Loucy (cell line): ENCODE measurements at regions not wholly inside any gene's neighbourhood (a gene's known extent, or its start where the extent isn't known, plus 50 kb on each side); places are given as distances from the start of the nearest gene placed in this dataset.

Experiments used
- H2AFZ ChIP-seq: fragments of 200-600 bp; sonication (generic); 2 replicates; pipeline ENCODE4 v1.6.0; 2016; ENCODE audit warnings: antibody characterized with exemption, mild to moderate bottlenecking, low read length, moderate library complexity
- H3F3A ChIP-seq: fragments of 200-600 bp; 2 replicates; pipeline ENCODE4 v1.6.0; 2016; ENCODE audit warnings: antibody characterized with exemption, low read depth, mild to moderate bottlenecking
- H3K27me3 ChIP-seq: fragments of 200-600 bp; sonication (generic); 2 replicates; pipeline ENCODE4 v1.6.1; 2014; ENCODE audit warnings: low read length, mild to moderate bottlenecking; ENCODE audit not compliant: insufficient read depth, poor library complexity, severe bottlenecking
- H3K36me3 ChIP-seq: fragments of 200-600 bp; sonication (generic); 2 replicates; pipeline ENCODE4 v1.6.1; 2016; ENCODE audit warnings: low read length; ENCODE audit not compliant: insufficient read depth
- H3K4me1 ChIP-seq: fragments of 200-600 bp; sonication (generic); 2 replicates; pipeline ENCODE4 v1.5.1; 2014; ENCODE audit warnings: low read length, mild to moderate bottlenecking; ENCODE audit not compliant: insufficient read depth, poor library complexity, severe bottlenecking
- H3K4me2 ChIP-seq: fragments of 200-600 bp; sonication (generic); 2 replicates; pipeline ENCODE4 v1.6.0; 2014; ENCODE audit warnings: antibody characterized with exemption, low read length, low read depth, mild to moderate bottlenecking; ENCODE audit not compliant: poor library complexity, severe bottlenecking
- H3K4me3 ChIP-seq: fragments of 200-600 bp; sonication (generic); 2 replicates; pipeline ENCODE4 v1.5.1; 2014; ENCODE audit warnings: low read length, mild to moderate bottlenecking, mixed read lengths; ENCODE audit not compliant: poor library complexity, severe bottlenecking
- H3K79me2 ChIP-seq: fragments of 200-600 bp; sonication (generic); 2 replicates; pipeline ENCODE4 v1.6.1; 2014; ENCODE audit warnings: low read length; ENCODE audit not compliant: insufficient read depth
- H3K9ac ChIP-seq: fragments of 200-600 bp; sonication (generic); 2 replicates; pipeline ENCODE4 v1.6.0; 2014; ENCODE audit warnings: mild to moderate bottlenecking, low read depth, low read length, moderate library complexity; ENCODE audit not compliant: poor library complexity, severe bottlenecking
- H3K9me2 ChIP-seq: fragments of 200-600 bp; sonication (generic); replicated peaks from 2 replicates; pipeline ENCODE4 v1.6.1; 2016; ENCODE audit warnings: low read depth, low read length, mixed read lengths
- H3K9me3 ChIP-seq: fragments of 200-600 bp; sonication (generic); 2 replicates; pipeline ENCODE4 v1.6.1; 2014; ENCODE audit warnings: mild to moderate bottlenecking, antibody characterized with exemption, low read length, low read depth; ENCODE audit not compliant: insufficient read depth
- H4K20me1 ChIP-seq: fragments of 200-600 bp; sonication (generic); 2 replicates; pipeline ENCODE4 v1.6.0; 2014; ENCODE audit warnings: antibody characterized with exemption, low read length, mild to moderate bottlenecking; ENCODE audit not compliant: insufficient read depth, poor library complexity, severe bottlenecking
- EZH2phosphoT487 ChIP-seq: fragments of 200-600 bp; IDR thresholded peaks from 2 replicates; pipeline ENCODE4 v1.6.1; 2018; ENCODE audit warnings: antibody characterized with exemption, mild to moderate bottlenecking, moderate library complexity, borderline replicate concordance
- TF ChIP-seq, protein P1 (sequence below): fragments of 200-600 bp; sonication (generic); conservative IDR thresholded peaks from 2 replicates; pipeline ENCODE4 v1.5.1; 2014; ENCODE audit warnings: mild to moderate bottlenecking, antibody characterized with exemption, low read length

DNA sequence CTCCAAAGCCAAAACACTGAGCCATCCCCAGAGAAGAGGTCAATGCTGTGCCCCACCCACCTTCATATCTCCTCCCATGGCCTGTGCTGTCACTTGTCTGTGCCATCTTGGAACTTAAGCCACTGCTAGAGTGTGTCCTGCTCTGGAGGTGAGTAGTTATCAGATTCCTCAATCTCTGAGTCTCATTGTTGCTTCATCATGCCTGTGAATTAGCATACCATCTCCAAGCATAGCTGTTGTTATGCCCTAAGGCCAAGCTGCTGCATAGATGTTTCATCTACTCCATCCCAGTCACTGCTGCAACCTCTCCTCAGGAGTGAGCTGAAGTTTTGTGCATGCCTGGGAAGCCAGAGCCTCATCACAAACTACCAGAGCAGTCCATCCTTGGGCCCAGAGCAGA lies 349.0 kb downstream of the ZWINT start:
- no peak overlapping the region for H3K4me3 ChIP-seq
- TF ChIP-seq, protein P1, sequence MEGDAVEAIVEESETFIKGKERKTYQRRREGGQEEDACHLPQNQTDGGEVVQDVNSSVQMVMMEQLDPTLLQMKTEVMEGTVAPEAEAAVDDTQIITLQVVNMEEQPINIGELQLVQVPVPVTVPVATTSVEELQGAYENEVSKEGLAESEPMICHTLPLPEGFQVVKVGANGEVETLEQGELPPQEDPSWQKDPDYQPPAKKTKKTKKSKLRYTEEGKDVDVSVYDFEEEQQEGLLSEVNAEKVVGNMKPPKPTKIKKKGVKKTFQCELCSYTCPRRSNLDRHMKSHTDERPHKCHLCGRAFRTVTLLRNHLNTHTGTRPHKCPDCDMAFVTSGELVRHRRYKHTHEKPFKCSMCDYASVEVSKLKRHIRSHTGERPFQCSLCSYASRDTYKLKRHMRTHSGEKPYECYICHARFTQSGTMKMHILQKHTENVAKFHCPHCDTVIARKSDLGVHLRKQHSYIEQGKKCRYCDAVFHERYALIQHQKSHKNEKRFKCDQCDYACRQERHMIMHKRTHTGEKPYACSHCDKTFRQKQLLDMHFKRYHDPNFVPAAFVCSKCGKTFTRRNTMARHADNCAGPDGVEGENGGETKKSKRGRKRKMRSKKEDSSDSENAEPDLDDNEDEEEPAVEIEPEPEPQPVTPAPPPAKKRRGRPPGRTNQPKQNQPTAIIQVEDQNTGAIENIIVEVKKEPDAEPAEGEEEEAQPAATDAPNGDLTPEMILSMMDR = no peak
- no peak for TF ChIP-seq EZH2phosphoT487
- no peaks in the 10 kb centered on the region for H3K4me1 ChIP-seq
- H3K4me2 ChIP-seq = no peak overlapping the region
- H3K79me2 ChIP-seq = no peaks in the 10 kb centered on the region
- no peaks in the 10 kb centered on the region for H3K36me3 ChIP-seq
- H3K9me2 ChIP-seq = no peaks in the 10 kb centered on the region
- H3F3A ChIP-seq = no peaks in the 10 kb centered on the region
- no peaks in the 10 kb centered on the region for H3K27me3 ChIP-seq
- H2AFZ ChIP-seq = no peak overlapping the region
- no peaks in the 10 kb centered on the region for H3K9me3 ChIP-seq
- no peak overlapping the region for H3K9ac ChIP-seq
- no peaks in the 10 kb centered on the region for H4K20me1 ChIP-seq

- no peaks in the 10 kb centered on the region for H3K9me3 ChIP-seq
- peaks cover 3% of the 10 kb centered on the region for H4K20me1 ChIP-seq
- no peaks in the 10 kb centered on the region; the same call in 1 of the 2 replicates for H3K9me2 ChIP-seq
- no peak for TF ChIP-seq EZH2phosphoT487
- TF ChIP-seq, protein P1 = no peak
- H3K36me3 ChIP-seq = no peaks in the 10 kb centered on the region
- no peaks in the 10 kb centered on the region for H3F3A ChIP-seq
- H3K4me2 ChIP-seq = no peak overlapping the region
- no peaks in the 10 kb centered on the region for H3K4me1 ChIP-seq
- H3K4me3 ChIP-seq = no peak overlapping the region
- no peak overlapping the region for H3K9ac ChIP-seq
- no peaks in the 10 kb centered on the region for H3K79me2 ChIP-seq
- H2AFZ ChIP-seq = no peak overlapping the region
- no peaks in the 10 kb centered on the region for H3K27me3 ChIP-seq
These were observed 357.5 kb downstream of the ZWINT start for GRCh38 chr10:56003555-56003954.

- H3K4me3 ChIP-seq = no peak overlapping the region
These were observed 371.9 kb downstream of the ZWINT start for GRCh38 chr10:55989188-55989587.

More at GRCh38 chr10:55989188-55989587, 371.9 kb downstream of the ZWINT start:
- H3K27me3 ChIP-seq = no peaks in the 10 kb centered on the region
- TF ChIP-seq, protein P1 = peak; percentile 20; the same call in 1 of the 2 replicates
- no peak for TF ChIP-seq EZH2phosphoT487
- H3F3A ChIP-seq = no peaks in the 10 kb centered on the region
- no peak overlapping the region for H3K4me2 ChIP-seq
- H2AFZ ChIP-seq = no peak overlapping the region
- H3K36me3 ChIP-seq = no peaks in the 10 kb centered on the region
- no peaks in the 10 kb centered on the region for H4K20me1 ChIP-seq
- no peaks in the 10 kb centered on the region for H3K9me3 ChIP-seq
- H3K9me2 ChIP-seq = no peaks in the 10 kb centered on the region
- H3K9ac ChIP-seq = no peak overlapping the region
- no peaks in the 10 kb centered on the region for H3K79me2 ChIP-seq
- no peaks in the 10 kb centered on the region for H3K4me1 ChIP-seq
